H1 (cell line): ENCODE measurements at regions not wholly inside any gene's neighbourhood (a gene's known extent, or its start where the extent isn't known, plus 50 kb on each side); places are given as distances from the start of the nearest gene placed in this dataset.

ENCODE experiments used
- ATF2 ChIP-seq: IDR thresholded peaks from 2 replicates; pipeline ENCODE4 v1.6.1; 2012; ENCODE audit warnings: low read length, inconsistent platforms
- BACH1 ChIP-seq: IDR thresholded peaks from 2 replicates; pipeline ENCODE4 v1.6.1; 2012; ENCODE audit warnings: low read length, improper control_type of control experiment
- CBX5 ChIP-seq: fragments of 300-800, 300-1000 bp; sonication (generic); IDR thresholded peaks from 2 replicates; pipeline ENCODE4 v1.7.1; 2016; ENCODE audit warnings: antibody characterized with exemption, low read length, low read depth
- CTCF ChIP-seq, 3 experiments: IDR thresholded peaks; 1 replicate in 2 of 3; 2 replicates in 1 of 3; pipeline versions ENCODE4 v1.5.1 to v1.6.1; 2011; ENCODE audit warnings: low read length in 3 of 3, mild to moderate bottlenecking in 3 of 3, inconsistent platforms in 2 of 3, low read depth in 1 of 3, moderate library complexity in 1 of 3; ENCODE audit not compliant: insufficient read depth in 1 of 3; ENCODE audit errors: control extremely low read depth in 1 of 3
- FOSL1 ChIP-seq: IDR thresholded peaks from 2 replicates; pipeline ENCODE4 v1.6.1; 2011; ENCODE audit warnings: mild to moderate bottlenecking, low read depth, low read length, moderate library complexity; ENCODE audit not compliant: insufficient read depth
- NRF1 ChIP-seq: IDR thresholded peaks from 2 replicates; pipeline ENCODE4 v1.6.1; 2011; ENCODE audit warnings: mild to moderate bottlenecking, low read depth, low read length, improper control_type of control experiment
- SIN3A ChIP-seq, 2 experiments: IDR thresholded peaks in 1 of 2; conservative IDR thresholded peaks in 1 of 2; 2 replicates each; pipeline ENCODE4 v1.6.1; 2011 to 2012; ENCODE audit warnings: low read length in 2 of 2, improper control_type of control experiment in 1 of 2, low read depth in 1 of 2, mild to moderate bottlenecking in 1 of 2
- SIX5 ChIP-seq: IDR thresholded peaks from 2 replicates; pipeline ENCODE4 v1.6.1; 2011; ENCODE audit warnings: mild to moderate bottlenecking, low read depth, low read length
- TBP ChIP-seq: IDR thresholded peaks from 2 replicates; pipeline ENCODE4 v1.6.1; 2011; ENCODE audit warnings: low read depth, low read length, improper control_type of control experiment

GRCh38 chr10:128414568-128414967 lies 288.3 kb upstream of the MKI67 start (continued):
- no peak for TF ChIP-seq CTCF (IDR thresholded peaks at IDR 0.05; ENCODE audit: control extremely low read depth in 1 of 3, insufficient read depth in 1 of 3, low read depth in 1 of 3, low read length in 3 of 3)
- no peak for TF ChIP-seq NRF1
- TF ChIP-seq ATF2, result no peak
- TF ChIP-seq SIX5, result no peak
- no peak for TF ChIP-seq SIN3A (conservative IDR thresholded peaks at IDR 0.05 in 1 of 2, IDR thresholded peaks at IDR 0.05 in 1 of 2; ENCODE audit: low read depth in 1 of 2, low read length in 2 of 2)
- no peak for TF ChIP-seq TBP
- TF ChIP-seq FOSL1, result no peak
- TF ChIP-seq BACH1, result no peak
- no peak for TF ChIP-seq CBX5
